Peyer's patch (tissue), 4 donors: ENCODE measurements at regions not wholly inside any gene's neighbourhood (a gene's known extent, or its start where the extent isn't known, plus 50 kb on each side); places are given as distances from the start of the nearest gene placed in this dataset.
"Not testable (repeated sequence)": the region's sequence is repeated elsewhere in the genome, so short reads cannot be mapped to it uniquely, and the experiment has no call there.

Source experiments
- POLR2A ChIP-seq, 2 donors: fragments of 450-650 bp; IDR thresholded peaks; one replicate each; pipeline ENCODE4 v1.5.1; 2017; ENCODE audit warnings: antibody characterized with exemption in 2 of 2, mild to moderate bottlenecking in 2 of 2, moderate library complexity in 2 of 2
- TF ChIP-seq, protein P1 (sequence below), 6 experiments: fragments of 450-650 bp in 4 of 6; fragments of 200-600 bp in 2 of 6; sonication (generic) in 1 of 6; IDR thresholded peaks; one replicate each; pipeline ENCODE4 v1.5.1; 2017 to 2019; ENCODE audit warnings: antibody characterized with exemption in 6 of 6, mild to moderate bottlenecking in 3 of 6, moderate library complexity in 1 of 6

DNA sequence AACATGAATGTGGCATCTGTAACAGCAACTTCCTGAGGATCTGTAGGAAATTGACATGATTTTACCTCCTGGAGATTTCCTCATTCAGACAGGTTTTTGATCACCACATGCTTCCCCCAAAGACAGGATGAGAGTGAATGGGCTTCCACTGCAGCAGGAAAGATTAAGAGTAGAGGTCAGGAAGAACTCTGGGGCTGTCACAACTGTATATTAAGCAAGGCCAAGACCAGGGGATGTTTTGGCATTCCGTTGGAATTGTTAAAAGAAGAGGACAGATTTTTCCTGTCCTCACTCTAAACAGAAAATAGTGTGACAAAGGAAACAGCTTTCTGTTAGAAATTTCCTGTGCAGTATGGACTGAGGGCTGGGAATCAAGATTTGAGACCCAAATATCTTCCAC lies 363.1 kb upstream of the FRG2C start:
- TF ChIP-seq, protein P1, sequence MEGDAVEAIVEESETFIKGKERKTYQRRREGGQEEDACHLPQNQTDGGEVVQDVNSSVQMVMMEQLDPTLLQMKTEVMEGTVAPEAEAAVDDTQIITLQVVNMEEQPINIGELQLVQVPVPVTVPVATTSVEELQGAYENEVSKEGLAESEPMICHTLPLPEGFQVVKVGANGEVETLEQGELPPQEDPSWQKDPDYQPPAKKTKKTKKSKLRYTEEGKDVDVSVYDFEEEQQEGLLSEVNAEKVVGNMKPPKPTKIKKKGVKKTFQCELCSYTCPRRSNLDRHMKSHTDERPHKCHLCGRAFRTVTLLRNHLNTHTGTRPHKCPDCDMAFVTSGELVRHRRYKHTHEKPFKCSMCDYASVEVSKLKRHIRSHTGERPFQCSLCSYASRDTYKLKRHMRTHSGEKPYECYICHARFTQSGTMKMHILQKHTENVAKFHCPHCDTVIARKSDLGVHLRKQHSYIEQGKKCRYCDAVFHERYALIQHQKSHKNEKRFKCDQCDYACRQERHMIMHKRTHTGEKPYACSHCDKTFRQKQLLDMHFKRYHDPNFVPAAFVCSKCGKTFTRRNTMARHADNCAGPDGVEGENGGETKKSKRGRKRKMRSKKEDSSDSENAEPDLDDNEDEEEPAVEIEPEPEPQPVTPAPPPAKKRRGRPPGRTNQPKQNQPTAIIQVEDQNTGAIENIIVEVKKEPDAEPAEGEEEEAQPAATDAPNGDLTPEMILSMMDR (IDR thresholded peaks at IDR 0.05), result not testable (repeated sequence)
- not testable (repeated sequence) for TF ChIP-seq POLR2A (IDR thresholded peaks at IDR 0.05)
